ENCODE measurements at regions not wholly inside any gene's neighbourhood (a gene's known extent, or its start where the extent isn't known, plus 50 kb on each side); places are given as distances from the start of the nearest gene placed in this dataset.
A peak's percentile ranks its signal among the peaks of the same experiment; 100 is the strongest.

GRCh38 chr6:81854474-81854873, 102.0 kb upstream of the TENT5A start:
- DNase-seq = no peak

- DNase-seq = no peak
Measured at GRCh38 chr6:81853975-81854374, 101.5 kb upstream of the TENT5A start.

- DNase-seq = no peak
Measured at GRCh38 chr6:81849248-81849647, 96.8 kb upstream of the TENT5A start.

GRCh38 chr6:81847866-81848265, 95.4 kb upstream of the TENT5A start:
- DNase-seq = no peak

- DNase-seq = no peak
Measured at GRCh38 chr6:81844686-81845085, 92.2 kb upstream of the TENT5A start.

- no peak for DNase-seq
Measured at GRCh38 chr6:81843302-81843701, 90.8 kb upstream of the TENT5A start.

- DNase-seq = no peak
Measured at GRCh38 chr6:81842254-81842653, 89.8 kb upstream of the TENT5A start.

- peak; percentile 37 for DNase-seq
Measured at GRCh38 chr6:81838724-81839426, 86.4 kb upstream of the TENT5A start.

- no peak for DNase-seq
Measured at GRCh38 chr6:81838031-81838430, 85.5 kb upstream of the TENT5A start.

GRCh38 chr6:81834141-81834681, 81.7 kb upstream of the TENT5A start:
- DNase-seq = no peak

- DNase-seq = no peak
Measured at GRCh38 chr6:81832304-81832703, 79.8 kb upstream of the TENT5A start.

GRCh38 chr6:81831274-81831673, 78.8 kb upstream of the TENT5A start:
- DNase-seq = no peak

- DNase-seq = no peak
Measured at GRCh38 chr6:81826784-81827183, 74.3 kb upstream of the TENT5A start.

GRCh38 chr6:81822568-81822967, 70.1 kb upstream of the TENT5A start:
- DNase-seq = no peak

- no peak for DNase-seq
Measured at GRCh38 chr6:81821449-81821848, 69.0 kb upstream of the TENT5A start.

- DNase-seq = peak; percentile 37
Measured at GRCh38 chr6:81820980-81821379, 68.5 kb upstream of the TENT5A start.

- DNase-seq = no peak
Measured at GRCh38 chr6:81820422-81820821, 67.9 kb upstream of the TENT5A start.

- DNase-seq = no peak
Measured at GRCh38 chr6:81819767-81820166, 67.3 kb upstream of the TENT5A start.

- DNase-seq = peak; percentile 41
Measured at GRCh38 chr6:81818901-81819361, 66.5 kb upstream of the TENT5A start.

GRCh38 chr6:81816380-81816779, 63.9 kb upstream of the TENT5A start:
- no peak for DNase-seq

GRCh38 chr6:81814370-81815076, 62.0 kb upstream of the TENT5A start:
- DNase-seq = peak; percentile 85

- DNase-seq = peak; percentile 28
Measured at GRCh38 chr6:81813305-81813704, 60.8 kb upstream of the TENT5A start.

GRCh38 chr6:81812401-81812800, 59.9 kb upstream of the TENT5A start:
- peak; percentile 69 for DNase-seq
